Activated CD4-positive, alpha-beta T cell treated with anti-CD3 and anti-CD28 coated beads for 36 hours (primary cell): ENCODE measurements at regions not wholly inside any gene's neighbourhood (a gene's known extent, or its start where the extent isn't known, plus 50 kb on each side); places are given as distances from the start of the nearest gene placed in this dataset.

Source experiments
- ATAC-seq: fragments of 200-7000 bp; cut with Tn5 transposase; one replicate; pipeline ENCODE4 v1.10.0; 2021; ENCODE audit warnings: mild to moderate bottlenecking, moderate library complexity
- CTCF ChIA-PET: fragments of 350-600 bp; sonication (Branson Sonifier 250); formaldehyde crosslinking; loops from one replicate; lab custom pipeline; 2021; ENCODE audit warnings: antibody characterized with exemption; lab: Charles Lee
- POLR2A ChIA-PET: fragments of 350-600 bp; sonication (Branson Sonifier 250); formaldehyde crosslinking; loops from one replicate; lab custom pipeline; 2021; ENCODE audit warnings: antibody characterized with exemption, inconsistent platforms; lab: Charles Lee
- DNase-seq: peaks from one replicate; pipeline ENCODE4 v3.0.0-alpha.2; 2020
- H3K27ac Mint-ChIP-seq: one replicate; pipeline ENCODE4 v1.8.0; 2021; ENCODE audit warnings: mixed read lengths
- H3K27me3 Mint-ChIP-seq: one replicate; pipeline ENCODE4 v1.8.0; 2021; ENCODE audit warnings: mixed read lengths
- H3K36me3 Mint-ChIP-seq: one replicate; pipeline ENCODE4 v1.8.0; 2021; ENCODE audit warnings: low read depth, mixed read lengths
- H3K4me1 Mint-ChIP-seq: one replicate; pipeline ENCODE4 v1.8.0; 2021; ENCODE audit warnings: mixed read lengths
- H3K4me3 Mint-ChIP-seq: one replicate; pipeline ENCODE4 v1.8.0; 2021; ENCODE audit warnings: mild to moderate bottlenecking, moderate library complexity, mixed read lengths
- H3K9me3 Mint-ChIP-seq: one replicate; pipeline ENCODE4 v1.8.0; 2021; ENCODE audit warnings: low read depth, mixed read lengths
- intact Hi-C, 2 experiments: fragments of 100-400 bp; cut with DNase I in 1 of 2; cut with micrococcal nuclease in 1 of 2; formaldehyde crosslinking; loops; one replicate each; pipeline versions ENCODE4 v1.14.2 to v1.15.1; 2022 to 2024; cut with DNase I, micrococcal nuclease

- no peaks in the 10 kb centered on the region for H3K36me3 Mint-ChIP-seq
- CTCF ChIA-PET = no interaction called here
- H3K27me3 Mint-ChIP-seq = peaks cover 4% of the 10 kb centered on the region
Observed at GRCh38 chr11:92892802-92893684, 76.4 kb upstream of the MTNR1B start.

GRCh38 chr11:92894197-92894596 lies 75.3 kb upstream of the MTNR1B start:
- no peaks in the 10 kb centered on the region for H3K9me3 Mint-ChIP-seq

More at GRCh38 chr11:92892802-92893684, 76.4 kb upstream of the MTNR1B start:
- Mint-ChIP-seq H3K27ac (no peak overlapping the region), H3K4me3 (no peak overlapping the region), H3K4me1 (no peaks in the 10 kb centered on the region), H3K9me3 (no peaks in the 10 kb centered on the region)
- no peak for ATAC-seq
- no peak for DNase-seq
- intact Hi-C loops = no loop called here
- POLR2A ChIA-PET = no interaction called here

DNA sequence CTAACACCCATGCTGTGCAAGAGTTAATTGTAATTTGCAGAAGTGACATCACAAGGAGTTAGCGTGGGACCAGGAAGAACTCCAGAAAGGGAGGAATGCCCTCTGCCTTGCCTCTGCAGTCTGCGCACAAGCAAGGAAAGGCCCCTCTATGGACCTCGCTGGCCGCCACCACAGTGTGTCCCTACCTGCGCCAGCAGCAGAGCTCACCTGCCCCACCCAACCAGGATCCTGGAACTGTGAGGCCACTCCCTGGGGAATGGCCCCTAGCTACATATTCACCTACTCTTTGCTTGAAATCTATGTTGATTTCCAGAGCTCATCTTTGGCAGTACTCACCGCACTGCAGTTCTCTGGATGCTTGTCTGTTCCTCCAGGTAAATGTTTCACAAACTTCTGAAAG lies 72.0 kb upstream of the MTNR1B start:
- intact Hi-C loops = no loop called here
- H3K4me3 Mint-ChIP-seq = no peak overlapping the region
- no peaks in the 10 kb centered on the region for H3K9me3 Mint-ChIP-seq
- H3K36me3 Mint-ChIP-seq = no peaks in the 10 kb centered on the region
- ChIA-PET POLR2A (no interaction called here), CTCF (interaction anchor here (0.6 to 0.7 kb wide), 2 partner anchors 181 to 216 kb away, joined by 3 read pairs; no protein-coding TSS in a partner anchor)
- no peak overlapping the region for H3K27ac Mint-ChIP-seq
- H3K4me1 Mint-ChIP-seq = no peaks in the 10 kb centered on the region
- peaks cover 4% of the 10 kb centered on the region for H3K27me3 Mint-ChIP-seq
- ATAC-seq = no peak
- DNase-seq = no peak

More at GRCh38 chr11:92894197-92894596, 75.3 kb upstream of the MTNR1B start:
- Mint-ChIP-seq H3K27ac (no peak overlapping the region), H3K4me1 (no peaks in the 10 kb centered on the region), H3K4me3 (no peak overlapping the region), H3K27me3 (peaks cover 4% of the 10 kb centered on the region), H3K36me3 (no peaks in the 10 kb centered on the region)
- intact Hi-C loops = no loop called here
- DNase-seq = no peak
- POLR2A ChIA-PET = no interaction called here
- CTCF ChIA-PET = no interaction called here
- no peak for ATAC-seq

DNA sequence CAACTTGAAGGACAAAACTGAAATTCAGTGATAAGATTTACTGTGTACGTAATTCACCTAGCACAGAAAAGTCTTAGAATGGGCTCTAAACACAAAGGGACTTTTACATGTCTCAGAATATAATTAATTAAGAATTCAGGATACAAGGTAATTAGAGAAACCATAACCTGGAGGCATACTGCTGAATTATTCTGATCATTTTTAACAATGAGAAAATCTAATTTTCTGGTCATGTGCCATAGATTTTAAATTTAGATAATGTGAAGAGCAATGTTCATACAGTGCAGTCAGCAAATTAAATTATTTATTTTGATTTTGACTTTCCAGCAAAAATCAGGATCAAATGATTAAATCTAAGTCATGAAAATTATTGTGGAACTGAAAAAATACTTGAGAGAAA lies 67.0 kb upstream of the MTNR1B start:
- Mint-ChIP-seq H3K4me1 (no peaks in the 10 kb centered on the region), H3K9me3 (no peaks in the 10 kb centered on the region), H3K36me3 (no peaks in the 10 kb centered on the region), H3K27me3 (peaks cover 4% of the 10 kb centered on the region), H3K4me3 (no peak overlapping the region), H3K27ac (no peak overlapping the region)
- ChIA-PET CTCF (no interaction called here), POLR2A (no interaction called here)
- DNase-seq (no peak), ATAC-seq (no peak)
- intact Hi-C loops = no loop called here

DNA sequence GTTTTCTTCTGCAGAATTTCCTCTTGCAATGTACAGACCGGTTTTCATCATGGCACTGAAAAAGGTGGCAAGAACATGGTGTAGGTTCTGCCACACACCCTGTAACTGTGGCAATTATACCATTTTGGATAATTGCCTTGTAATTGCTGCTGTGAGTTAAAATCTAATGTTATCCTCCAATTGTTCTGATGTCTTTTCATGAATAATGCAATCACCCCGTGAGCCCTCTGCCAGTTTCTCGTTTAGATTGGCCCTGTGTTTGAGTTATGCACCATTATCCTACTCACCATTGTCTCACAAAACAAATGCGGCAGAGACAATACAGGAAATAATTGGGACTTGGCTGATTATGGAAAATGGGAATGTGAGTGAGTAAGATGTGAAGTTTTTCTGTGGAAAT lies 61.8 kb upstream of the MTNR1B start:
- ATAC-seq (no peak), DNase-seq (no peak)
- no peak overlapping the region for H3K4me3 Mint-ChIP-seq
- H3K27me3 Mint-ChIP-seq = no peaks in the 10 kb centered on the region
- H3K36me3 Mint-ChIP-seq = no peaks in the 10 kb centered on the region
- POLR2A ChIA-PET = no interaction called here
- intact Hi-C loops = no loop called here
- no peaks in the 10 kb centered on the region for H3K9me3 Mint-ChIP-seq
- H3K27ac Mint-ChIP-seq = no peak overlapping the region
- no peaks in the 10 kb centered on the region for H3K4me1 Mint-ChIP-seq
- CTCF ChIA-PET = no interaction called here

DNA sequence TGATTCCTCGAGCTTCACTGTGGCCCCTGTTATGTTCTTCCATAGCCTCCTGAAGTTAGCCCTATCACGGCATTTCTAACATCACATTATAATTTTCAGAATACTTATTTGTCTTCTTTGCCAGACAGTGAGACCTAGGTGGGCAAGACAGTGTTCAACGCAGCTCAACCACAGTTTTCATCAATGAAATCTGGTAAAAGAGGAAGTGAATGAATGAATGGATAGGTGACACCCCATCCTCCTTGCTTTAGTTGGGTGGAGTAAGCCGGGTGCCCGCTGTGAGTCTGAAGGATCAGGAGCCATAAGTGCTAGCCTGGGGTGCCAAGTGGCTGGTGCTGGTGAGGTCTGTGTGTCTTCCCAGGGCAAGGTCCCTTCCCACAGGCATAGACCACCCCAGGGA lies 60.2 kb upstream of the MTNR1B start:
- CTCF ChIA-PET = no interaction called here
- H3K36me3 Mint-ChIP-seq = no peaks in the 10 kb centered on the region

GRCh38 chr11:92911478-92911877 lies 58.0 kb upstream of the MTNR1B start:
- ChIA-PET POLR2A (no interaction called here), CTCF (interaction anchor here (0.8 kb wide), 1 partner anchor 30 kb away, joined by 3 read pairs; no protein-coding TSS in a partner anchor)
- no peaks in the 10 kb centered on the region for H3K27me3 Mint-ChIP-seq
- H3K4me3 Mint-ChIP-seq = no peak overlapping the region
- no peaks in the 10 kb centered on the region for H3K9me3 Mint-ChIP-seq
- DNase-seq (no peak), ATAC-seq (no peak)
- intact Hi-C loops = no loop called here
- no peaks in the 10 kb centered on the region for H3K4me1 Mint-ChIP-seq
- H3K27ac Mint-ChIP-seq = no peak overlapping the region
- no peaks in the 10 kb centered on the region for H3K36me3 Mint-ChIP-seq

More for the DNA sequence above, 60.2 kb upstream of the MTNR1B start:
- DNase-seq (no peak), ATAC-seq (no peak)
- POLR2A ChIA-PET = no interaction called here
- no peak overlapping the region for H3K27ac Mint-ChIP-seq
- no peaks in the 10 kb centered on the region for H3K9me3 Mint-ChIP-seq
- intact Hi-C loops = no loop called here
- H3K27me3 Mint-ChIP-seq = no peaks in the 10 kb centered on the region
- no peaks in the 10 kb centered on the region for H3K4me1 Mint-ChIP-seq
- H3K4me3 Mint-ChIP-seq = no peak overlapping the region

DNA sequence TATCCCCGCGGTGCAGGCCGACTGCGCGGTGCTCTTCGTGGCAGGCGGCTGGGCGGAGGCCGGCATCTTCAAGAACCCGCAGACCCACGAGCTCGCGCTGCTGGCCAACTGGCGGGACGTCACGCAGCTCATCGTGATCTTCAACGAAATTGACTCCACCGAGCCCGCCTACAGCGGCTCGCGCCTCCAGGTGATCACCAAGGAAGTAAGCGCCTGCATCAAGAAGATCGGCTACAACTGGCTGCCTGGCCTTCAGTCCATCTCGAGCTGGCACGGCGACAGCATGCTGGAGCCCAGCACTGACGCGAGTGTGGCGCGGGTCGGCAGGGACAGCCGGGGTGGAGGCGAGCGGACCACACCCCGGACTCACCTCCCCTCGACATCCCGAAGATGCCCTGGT lies 53.9 kb upstream of the MTNR1B start:
- DNase-seq (no peak), ATAC-seq (no peak)
- Mint-ChIP-seq H3K9me3 (no peaks in the 10 kb centered on the region), H3K27me3 (peaks cover under 1% of the 10 kb centered on the region), H3K27ac (no peak overlapping the region), H3K4me1 (no peaks in the 10 kb centered on the region), H3K4me3 (no peak overlapping the region), H3K36me3 (no peaks in the 10 kb centered on the region)
- ChIA-PET POLR2A (no interaction called here), CTCF (interaction anchor here (1.0 kb wide), 1 partner anchor 14 kb away, joined by 3 read pairs; no protein-coding TSS in a partner anchor)
- intact Hi-C loops = no loop called here

- DNase-seq = no peak
- no peak overlapping the region for H3K4me3 Mint-ChIP-seq
- H3K4me1 Mint-ChIP-seq = no peaks in the 10 kb centered on the region
- ATAC-seq = no peak
- H3K27ac Mint-ChIP-seq = no peak overlapping the region
- no peaks in the 10 kb centered on the region for H3K36me3 Mint-ChIP-seq
- ChIA-PET POLR2A (no interaction called here), CTCF (no interaction called here)
- peaks cover 2% of the 10 kb centered on the region for H3K27me3 Mint-ChIP-seq
- no peaks in the 10 kb centered on the region for H3K9me3 Mint-ChIP-seq
- intact Hi-C loops = no loop called here
Observed at GRCh38 chr11:92916299-92916698, 53.2 kb upstream of the MTNR1B start.

DNA sequence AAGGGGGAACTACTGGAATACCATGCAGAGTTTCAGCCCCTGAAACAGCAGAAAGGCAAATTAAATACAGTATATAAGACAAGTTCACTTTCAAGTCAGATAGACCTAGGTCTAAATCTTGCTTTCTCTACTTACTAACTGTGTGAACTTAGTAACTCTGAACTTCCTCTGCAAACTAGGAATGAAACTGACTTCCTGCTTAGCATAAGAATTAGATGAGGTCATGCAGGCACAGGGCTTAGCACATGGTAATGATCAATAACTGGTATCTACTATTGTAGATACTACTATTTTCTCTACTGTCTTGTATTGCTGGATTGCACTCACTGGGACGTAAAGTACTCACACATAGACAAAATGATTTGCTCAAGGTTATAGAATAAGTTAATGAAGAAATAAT lies 51.5 kb upstream of the MTNR1B start:
- ATAC-seq = no peak
- Mint-ChIP-seq H3K36me3 (no peaks in the 10 kb centered on the region), H3K4me1 (no peaks in the 10 kb centered on the region), H3K27me3 (peaks cover 4% of the 10 kb centered on the region), H3K9me3 (no peaks in the 10 kb centered on the region), H3K27ac (no peak overlapping the region), H3K4me3 (no peak overlapping the region)
- DNase-seq = no peak
- CTCF ChIA-PET = no interaction called here
- POLR2A ChIA-PET = no interaction called here
- intact Hi-C loops = no loop called here

DNA sequence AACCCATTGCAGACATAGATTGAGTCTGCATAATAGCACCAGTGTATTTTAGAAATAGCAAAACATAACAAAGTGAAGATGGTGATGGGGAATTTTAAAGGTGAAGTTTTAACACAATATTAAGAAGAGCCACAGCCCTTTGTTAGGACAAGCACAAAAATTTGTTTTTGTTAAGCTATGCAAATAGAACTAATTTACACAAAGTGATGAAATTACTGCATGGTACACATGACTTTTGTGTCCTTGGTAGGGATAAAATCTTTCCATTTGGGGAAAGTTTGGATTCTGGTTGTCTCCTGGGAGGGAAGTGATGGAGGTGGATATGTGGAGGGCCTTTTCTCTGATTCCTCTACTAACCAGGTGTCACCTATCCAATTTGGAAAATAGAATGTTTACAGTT lies 50.4 kb upstream of the MTNR1B start:
- Mint-ChIP-seq H3K27ac (no peak overlapping the region), H3K27me3 (peaks cover 4% of the 10 kb centered on the region), H3K36me3 (no peaks in the 10 kb centered on the region), H3K4me1 (no peaks in the 10 kb centered on the region), H3K9me3 (no peaks in the 10 kb centered on the region), H3K4me3 (no peak overlapping the region)
- intact Hi-C loops = no loop called here
- DNase-seq (no peak), ATAC-seq (no peak)
- ChIA-PET POLR2A (no interaction called here), CTCF (no interaction called here)
